ENCODE measurements at regions not wholly inside any gene's neighbourhood (a gene's known extent, or its start where the extent isn't known, plus 50 kb on each side); places are given as distances from the start of the nearest gene placed in this dataset.
"Not testable (repeated sequence)": the region's sequence is repeated elsewhere in the genome, so short reads cannot be mapped to it uniquely, and the experiment has no call there.

DNA sequence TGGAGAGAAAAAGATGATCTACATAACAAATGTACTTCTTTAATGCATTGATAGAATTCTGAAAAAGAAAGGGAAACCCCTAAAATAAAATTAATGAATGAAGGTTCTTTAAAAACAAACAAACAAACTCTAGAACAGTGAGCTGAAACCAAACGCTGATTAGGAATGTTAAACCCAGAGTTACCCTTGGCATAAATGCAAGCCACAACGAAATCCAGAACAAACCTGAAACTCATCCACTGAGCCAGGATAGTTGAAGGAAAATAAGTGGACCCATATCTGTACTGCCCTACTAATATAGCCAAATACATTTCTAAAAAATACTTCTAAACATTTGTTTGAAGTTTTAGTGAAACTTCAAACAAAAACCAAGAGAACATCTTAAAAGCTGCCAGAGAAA lies 505.3 kb downstream of the TTLL7 start:
- no peak overlapping the region for H3K27ac Mint-ChIP-seq
- no peak overlapping the region for H3K4me3 Mint-ChIP-seq
- no peaks in the 10 kb centered on the region for H3K27me3 Mint-ChIP-seq
- H3K4me1 Mint-ChIP-seq (ENCODE audit: low read depth), result peaks cover 24% of the 10 kb centered on the region
- no peaks in the 10 kb centered on the region for H3K36me3 Mint-ChIP-seq (ENCODE audit: low read depth)
- H3K9me3 Mint-ChIP-seq, result peaks cover 10% of the 10 kb centered on the region

DNA sequence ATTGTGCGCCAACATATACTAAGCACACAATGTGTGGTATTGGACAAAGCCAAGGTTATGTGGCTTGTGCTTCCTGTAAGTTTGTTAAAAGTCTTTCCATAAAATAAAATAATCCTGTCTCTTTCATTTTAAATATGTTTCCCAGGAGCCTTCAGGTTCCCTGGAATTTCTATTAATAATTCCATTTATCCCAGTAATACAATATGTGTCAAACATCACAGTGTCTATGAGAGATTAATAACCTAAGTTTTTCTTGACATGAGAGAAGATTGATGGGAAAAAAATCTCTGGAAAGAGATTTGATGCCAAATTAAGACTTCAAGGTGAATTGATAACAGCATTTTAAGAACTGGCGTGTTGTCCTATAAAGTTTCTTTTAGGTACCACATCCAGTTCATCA lies 507.0 kb downstream of the TTLL7 start:
- Mint-ChIP-seq H3K4me3 (no peak overlapping the region), H3K4me1 (ENCODE audit: low read depth) (peaks cover 39% of the 10 kb centered on the region), H3K9me3 (peaks cover 10% of the 10 kb centered on the region)

DNA sequence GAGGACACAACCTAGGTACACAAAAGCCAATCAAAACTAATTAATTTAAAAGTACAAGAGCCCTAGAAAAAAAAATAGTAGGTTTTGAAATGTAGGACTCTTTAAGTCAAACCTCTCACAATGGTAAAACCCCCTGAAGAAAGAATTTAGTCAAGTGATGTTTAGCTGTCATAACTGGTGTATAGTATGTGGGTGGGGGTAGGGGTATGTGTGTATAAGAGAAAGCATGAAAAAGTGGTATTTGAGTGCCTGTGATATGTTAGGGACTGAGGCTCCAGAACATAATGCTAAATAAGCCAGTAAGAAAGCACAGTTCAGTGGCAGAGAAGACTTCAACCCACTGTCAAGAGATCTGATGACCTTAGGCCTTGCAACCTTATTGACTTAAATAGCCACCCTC lies 507.9 kb downstream of the TTLL7 start:
- no peaks in the 10 kb centered on the region for H3K36me3 Mint-ChIP-seq (ENCODE audit: low read depth)
- peaks cover 42% of the 10 kb centered on the region for H3K4me1 Mint-ChIP-seq (ENCODE audit: low read depth)
- H3K4me3 Mint-ChIP-seq, result no peak overlapping the region
- H3K9me3 Mint-ChIP-seq, result peaks cover 10% of the 10 kb centered on the region
- H3K27me3 Mint-ChIP-seq, result no peaks in the 10 kb centered on the region
- peak overlapping the region; percentile 8 for H3K27ac Mint-ChIP-seq

More for the DNA sequence above, 507.0 kb downstream of the TTLL7 start:
- Mint-ChIP-seq H3K27ac (no peak overlapping the region), H3K36me3 (ENCODE audit: low read depth) (no peaks in the 10 kb centered on the region), H3K27me3 (no peaks in the 10 kb centered on the region)

DNA sequence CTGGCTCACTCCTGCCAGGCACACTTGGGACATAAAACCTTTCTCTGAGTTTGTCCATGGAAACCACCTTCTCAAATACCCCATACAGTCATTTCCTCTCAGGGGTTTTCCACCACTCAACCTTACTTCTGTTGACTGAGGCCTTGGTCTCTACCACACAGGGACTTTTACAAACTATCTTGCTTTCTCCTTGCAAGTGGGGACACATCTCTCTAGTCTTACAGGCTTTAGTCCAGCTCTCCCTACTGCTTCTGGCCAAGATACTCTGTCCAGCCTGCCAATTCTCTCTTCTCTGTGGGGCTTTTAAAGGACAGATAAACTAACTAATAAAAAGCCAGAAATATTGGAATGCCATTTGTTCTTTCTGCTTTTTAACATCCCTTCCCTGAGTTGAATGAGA lies 510.8 kb downstream of the TTLL7 start:
- not testable (repeated sequence) for H3K27me3 Mint-ChIP-seq; H3K36me3 Mint-ChIP-seq (ENCODE audit: low read depth)
- peaks cover 45% of the 10 kb centered on the region for H3K4me1 Mint-ChIP-seq (ENCODE audit: low read depth)
- H3K9me3 Mint-ChIP-seq, result peaks cover 12% of the 10 kb centered on the region
- H3K27ac Mint-ChIP-seq, result peak overlapping the region; percentile 81
- peak overlapping the region; percentile 1 for H3K4me3 Mint-ChIP-seq

DNA sequence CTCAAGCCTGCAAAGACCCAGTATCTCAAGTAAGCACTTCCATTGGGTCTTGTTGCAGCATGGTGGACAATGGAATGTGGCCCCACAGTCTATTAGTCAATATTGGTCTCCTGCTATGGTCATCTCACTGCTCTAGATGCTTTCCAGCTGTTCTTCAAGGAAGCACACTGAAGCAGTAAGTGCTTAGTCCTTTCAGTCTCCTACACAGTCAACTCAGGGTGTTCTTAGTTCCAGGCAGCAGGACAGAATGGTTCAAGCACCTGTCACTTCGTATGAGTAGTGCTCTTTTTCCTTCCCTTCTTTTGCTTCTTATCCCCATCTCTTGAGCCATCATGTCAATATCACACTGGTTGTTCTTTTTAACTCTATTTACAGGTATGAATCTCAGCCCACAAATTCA lies 511.5 kb downstream of the TTLL7 start:
- Mint-ChIP-seq H3K4me1 (ENCODE audit: low read depth) (peaks cover 45% of the 10 kb centered on the region), H3K9me3 (peaks cover 13% of the 10 kb centered on the region)
- H3K4me3 Mint-ChIP-seq; H3K36me3 Mint-ChIP-seq (ENCODE audit: low read depth); H3K27ac Mint-ChIP-seq; H3K27me3 Mint-ChIP-seq: not testable (repeated sequence)

DNA sequence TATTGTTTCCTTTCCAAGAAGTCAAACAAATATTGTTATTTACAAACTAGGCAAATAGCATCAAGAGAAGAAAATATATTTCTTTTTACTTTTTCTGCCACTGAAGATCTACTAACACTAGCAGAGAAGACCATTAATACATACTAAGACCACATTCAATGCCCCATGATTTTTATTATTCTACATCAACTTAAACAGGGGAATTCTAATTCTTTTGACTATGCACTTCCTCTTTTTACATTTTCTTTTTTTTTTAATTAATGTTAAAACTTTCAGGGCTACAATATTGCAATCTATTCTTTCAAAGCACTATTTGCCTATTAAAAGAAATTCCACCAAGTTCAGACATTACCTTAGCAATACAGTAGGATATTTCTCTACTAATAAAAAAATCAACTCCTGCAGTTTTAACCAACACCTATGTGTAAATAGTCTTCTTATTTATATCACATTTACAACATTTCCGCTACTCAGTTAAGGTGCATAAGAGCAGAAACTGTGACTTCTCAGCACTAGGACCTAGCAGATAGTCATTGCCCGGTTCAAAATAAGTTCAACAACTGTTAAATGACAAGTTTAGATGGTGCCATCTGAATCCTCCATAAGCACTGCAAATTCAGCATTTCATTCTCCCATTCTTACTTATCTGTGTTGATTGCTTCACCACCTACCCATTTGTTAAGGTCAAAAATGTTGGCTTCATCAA lies 513.5 kb downstream of the TTLL7 start:
- H3K27ac Mint-ChIP-seq, result not testable (repeated sequence)

DNA sequence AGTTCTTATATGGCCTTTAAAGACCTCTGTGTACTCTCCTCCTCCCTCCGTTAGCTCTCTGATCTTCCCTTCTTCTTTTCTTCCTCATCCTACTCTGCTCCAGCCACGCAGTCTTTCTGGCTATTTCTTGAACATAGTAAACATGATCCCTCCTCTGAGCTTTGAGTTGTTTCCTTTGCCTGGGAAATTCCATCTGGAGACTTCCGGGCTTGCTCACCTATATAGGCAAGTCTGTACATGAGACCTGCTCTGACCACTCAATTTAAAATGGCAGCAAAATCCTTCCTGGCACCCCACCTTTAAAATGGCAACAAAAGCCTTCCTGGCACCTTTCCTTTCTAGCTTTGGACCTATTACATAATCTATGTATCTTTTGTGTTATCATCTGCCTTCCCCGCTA lies 517.6 kb downstream of the TTLL7 start:
- not testable (repeated sequence) for H3K36me3 Mint-ChIP-seq (ENCODE audit: low read depth); H3K27me3 Mint-ChIP-seq; H3K4me3 Mint-ChIP-seq; H3K9me3 Mint-ChIP-seq; H3K27ac Mint-ChIP-seq
- H3K4me1 Mint-ChIP-seq (ENCODE audit: low read depth), result peaks cover 24% of the 10 kb centered on the region

More for the DNA sequence above, 513.5 kb downstream of the TTLL7 start:
- H3K27me3 Mint-ChIP-seq; H3K36me3 Mint-ChIP-seq (ENCODE audit: low read depth); H3K4me3 Mint-ChIP-seq: not testable (repeated sequence)
- Mint-ChIP-seq H3K4me1 (ENCODE audit: low read depth) (peaks cover 41% of the 10 kb centered on the region), H3K9me3 (peaks cover 11% of the 10 kb centered on the region)

DNA sequence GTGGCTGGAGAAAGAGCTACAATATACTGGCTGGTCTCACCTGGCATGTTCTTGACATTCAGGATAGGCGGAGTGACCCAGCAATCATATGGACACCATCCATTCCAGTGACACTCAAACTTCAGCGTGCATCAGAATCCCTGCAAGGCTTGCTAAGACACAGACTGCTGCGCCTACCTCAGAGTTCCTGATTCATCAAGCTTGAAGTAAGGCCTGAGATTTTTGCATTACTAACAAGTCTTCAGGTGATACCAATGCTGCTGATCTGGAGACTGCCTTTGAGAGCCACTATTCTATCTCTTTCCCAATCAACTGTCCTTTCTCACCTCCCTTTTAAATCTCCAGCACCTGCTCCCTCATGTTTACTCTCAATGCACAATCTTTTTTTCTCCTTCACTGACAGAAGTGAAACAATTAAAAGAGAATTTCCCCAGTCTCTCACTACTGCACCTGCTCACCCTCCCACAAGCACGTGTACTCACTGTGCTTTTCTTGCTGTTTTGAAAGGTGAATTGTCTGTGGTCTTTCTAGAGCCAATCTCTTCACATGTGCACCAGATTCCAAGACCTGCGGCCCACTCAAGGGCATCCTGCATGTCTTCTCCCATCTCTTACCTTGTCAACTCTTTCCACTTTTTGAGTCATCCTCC lies 519.2 kb downstream of the TTLL7 start:
- H3K9me3 Mint-ChIP-seq; H3K27ac Mint-ChIP-seq; H3K36me3 Mint-ChIP-seq (ENCODE audit: low read depth); H3K27me3 Mint-ChIP-seq; H3K4me3 Mint-ChIP-seq: not testable (repeated sequence)
- H3K4me1 Mint-ChIP-seq (ENCODE audit: low read depth), result peaks cover 23% of the 10 kb centered on the region

DNA sequence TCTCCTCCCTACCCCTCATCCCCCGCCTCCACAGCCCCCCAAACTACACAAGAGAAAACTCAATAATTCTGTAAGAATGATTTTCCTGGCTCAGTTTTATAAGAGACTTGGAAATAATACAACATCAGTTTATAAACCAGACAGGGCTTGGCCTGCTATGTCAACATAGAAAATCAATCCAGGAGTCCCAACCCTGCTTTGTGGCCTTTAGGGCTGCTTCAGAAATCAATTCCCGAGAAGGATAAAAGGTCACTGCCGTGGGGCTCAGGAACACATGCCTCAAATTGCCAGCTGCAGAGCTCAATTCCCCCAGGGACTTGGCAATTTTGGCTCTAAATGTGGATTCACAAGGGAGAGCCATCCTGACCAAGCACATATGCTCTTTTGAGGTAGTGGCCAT lies 520.8 kb downstream of the TTLL7 start:
- H3K4me3 Mint-ChIP-seq; H3K9me3 Mint-ChIP-seq; H3K36me3 Mint-ChIP-seq (ENCODE audit: low read depth); H3K27ac Mint-ChIP-seq; H3K27me3 Mint-ChIP-seq: not testable (repeated sequence)
- peaks cover 24% of the 10 kb centered on the region for H3K4me1 Mint-ChIP-seq (ENCODE audit: low read depth)

DNA sequence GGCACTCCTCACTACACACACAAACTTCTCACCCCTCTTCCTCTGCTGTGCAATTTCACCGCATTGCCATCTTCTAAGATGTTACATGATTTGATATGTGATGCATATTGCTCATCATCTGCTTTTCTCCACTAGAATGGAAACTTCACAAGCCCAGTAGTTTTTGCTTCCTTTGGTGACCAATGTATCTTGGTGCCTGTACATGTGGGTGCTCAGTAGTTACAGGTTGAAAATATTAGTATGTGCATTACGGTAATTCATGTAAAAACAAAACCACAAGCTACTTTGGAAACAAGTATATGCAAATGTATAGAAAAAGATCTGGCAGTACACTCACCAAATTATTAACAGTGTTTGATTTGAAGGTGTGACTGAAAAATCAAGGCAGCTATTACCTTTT lies 522.4 kb downstream of the TTLL7 start:
- H3K27me3 Mint-ChIP-seq; H3K36me3 Mint-ChIP-seq (ENCODE audit: low read depth); H3K4me3 Mint-ChIP-seq; H3K9me3 Mint-ChIP-seq: not testable (repeated sequence)
- Mint-ChIP-seq H3K27ac (peak overlapping the region; percentile 32), H3K4me1 (ENCODE audit: low read depth) (peaks cover 24% of the 10 kb centered on the region)

DNA sequence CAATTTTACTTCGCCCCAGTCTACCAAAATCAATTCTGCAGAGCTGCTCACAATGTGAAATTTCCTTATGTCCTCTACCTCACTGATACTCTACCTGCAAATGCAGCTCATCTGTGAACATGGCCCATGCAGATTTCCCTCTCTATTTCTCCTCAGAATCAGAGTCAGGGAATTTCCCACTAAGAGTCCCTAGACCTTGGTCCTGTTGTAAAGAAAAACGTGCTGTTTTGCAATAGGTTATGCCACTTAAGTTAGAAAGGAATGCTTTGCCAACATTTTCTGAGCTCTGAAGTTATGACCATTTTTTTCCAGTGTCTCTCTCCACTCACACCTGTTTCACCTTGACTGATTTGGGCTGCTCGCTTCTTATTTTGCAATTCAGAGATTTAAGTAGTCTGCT lies 524.0 kb downstream of the TTLL7 start:
- not testable (repeated sequence) for H3K27me3 Mint-ChIP-seq; H3K27ac Mint-ChIP-seq; H3K36me3 Mint-ChIP-seq (ENCODE audit: low read depth); H3K4me3 Mint-ChIP-seq; H3K9me3 Mint-ChIP-seq
- peaks cover 13% of the 10 kb centered on the region for H3K4me1 Mint-ChIP-seq (ENCODE audit: low read depth)

DNA sequence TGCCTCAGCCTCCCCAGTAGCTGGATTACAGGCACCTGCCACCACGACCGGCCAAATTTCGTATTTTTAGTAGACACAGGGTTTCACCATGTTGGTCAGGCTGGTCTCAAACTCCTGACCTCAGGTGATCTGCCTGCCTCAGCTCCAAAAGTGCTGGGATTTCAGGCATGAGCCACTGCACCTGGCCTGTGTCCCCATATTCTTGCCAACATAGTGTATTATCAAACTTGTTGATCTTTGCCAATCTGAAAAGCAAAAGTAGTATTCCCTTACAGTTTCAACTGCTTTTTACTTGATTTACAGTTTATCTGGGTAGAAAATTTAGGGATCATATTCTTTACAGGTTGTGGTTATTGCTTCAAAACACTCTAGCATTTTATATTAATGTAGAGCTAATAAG lies 524.9 kb downstream of the TTLL7 start:
- H3K4me1 Mint-ChIP-seq (ENCODE audit: low read depth), result peaks cover 10% of the 10 kb centered on the region
- not testable (repeated sequence) for H3K27me3 Mint-ChIP-seq; H3K27ac Mint-ChIP-seq; H3K9me3 Mint-ChIP-seq; H3K4me3 Mint-ChIP-seq; H3K36me3 Mint-ChIP-seq (ENCODE audit: low read depth)

DNA sequence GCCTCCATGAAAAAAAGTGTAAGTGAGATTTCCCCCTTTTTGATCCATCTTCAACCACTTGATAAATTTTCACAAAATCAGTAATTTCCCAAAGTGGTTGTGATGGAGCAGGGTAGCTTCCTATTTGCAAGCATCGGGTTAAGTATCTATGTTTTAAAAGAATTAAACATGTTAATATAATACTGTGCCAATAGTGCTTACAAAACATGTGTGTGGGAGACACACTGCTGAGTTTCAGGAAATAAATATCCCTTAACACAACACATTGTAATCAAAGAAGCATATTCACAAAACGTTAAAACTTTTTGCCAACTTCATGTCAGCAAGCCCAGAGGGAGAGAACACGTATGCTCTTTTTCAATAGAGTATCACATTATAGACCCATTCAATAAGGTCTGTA lies 526.9 kb downstream of the TTLL7 start:
- H3K27ac Mint-ChIP-seq; H3K27me3 Mint-ChIP-seq; H3K9me3 Mint-ChIP-seq; H3K4me3 Mint-ChIP-seq; H3K36me3 Mint-ChIP-seq (ENCODE audit: low read depth): not testable (repeated sequence)
- H3K4me1 Mint-ChIP-seq (ENCODE audit: low read depth), result peaks cover 10% of the 10 kb centered on the region

DNA sequence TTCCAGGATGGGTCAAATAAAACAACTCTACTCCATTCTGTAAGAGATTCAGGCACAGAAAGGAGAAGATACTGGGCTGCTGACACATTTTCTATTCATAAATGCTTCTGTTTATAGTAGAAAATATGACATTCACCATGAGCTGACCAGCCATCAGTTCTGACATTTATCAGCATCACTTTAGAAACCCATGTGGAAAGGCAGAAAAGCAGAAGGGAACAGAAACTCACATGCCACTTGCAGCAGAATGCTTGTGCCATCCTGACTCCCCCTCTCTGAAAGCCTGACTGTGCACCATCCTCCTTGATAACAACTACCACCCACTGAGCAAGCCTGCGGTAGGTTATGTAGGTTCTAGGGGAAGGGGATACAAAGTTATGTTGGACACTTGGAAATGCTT lies 527.7 kb downstream of the TTLL7 start:
- not testable (repeated sequence) for H3K9me3 Mint-ChIP-seq; H3K4me1 Mint-ChIP-seq (ENCODE audit: low read depth); H3K4me3 Mint-ChIP-seq; H3K27ac Mint-ChIP-seq; H3K36me3 Mint-ChIP-seq (ENCODE audit: low read depth); H3K27me3 Mint-ChIP-seq

DNA sequence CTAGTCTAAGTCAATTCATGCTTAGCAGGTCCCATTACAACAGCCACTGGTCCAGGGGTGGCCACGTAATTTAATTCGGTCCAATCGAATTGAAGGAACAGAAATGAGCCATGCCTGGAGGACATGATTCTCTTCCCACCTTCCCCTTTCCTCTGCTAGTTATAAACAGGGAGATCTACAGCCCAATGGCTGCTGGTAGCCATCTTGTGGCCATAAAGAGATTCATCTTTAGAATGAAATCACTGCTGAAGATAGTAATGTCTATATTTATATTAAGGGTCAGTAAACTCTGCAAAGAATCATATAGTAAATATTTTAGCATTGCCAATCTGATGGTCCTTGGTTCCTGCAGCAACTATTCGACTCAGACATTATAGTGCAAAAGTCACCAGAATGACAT lies 530.6 kb downstream of the TTLL7 start:
- H3K27ac Mint-ChIP-seq; H3K4me1 Mint-ChIP-seq (ENCODE audit: low read depth); H3K27me3 Mint-ChIP-seq; H3K4me3 Mint-ChIP-seq; H3K9me3 Mint-ChIP-seq; H3K36me3 Mint-ChIP-seq (ENCODE audit: low read depth): not testable (repeated sequence)

DNA sequence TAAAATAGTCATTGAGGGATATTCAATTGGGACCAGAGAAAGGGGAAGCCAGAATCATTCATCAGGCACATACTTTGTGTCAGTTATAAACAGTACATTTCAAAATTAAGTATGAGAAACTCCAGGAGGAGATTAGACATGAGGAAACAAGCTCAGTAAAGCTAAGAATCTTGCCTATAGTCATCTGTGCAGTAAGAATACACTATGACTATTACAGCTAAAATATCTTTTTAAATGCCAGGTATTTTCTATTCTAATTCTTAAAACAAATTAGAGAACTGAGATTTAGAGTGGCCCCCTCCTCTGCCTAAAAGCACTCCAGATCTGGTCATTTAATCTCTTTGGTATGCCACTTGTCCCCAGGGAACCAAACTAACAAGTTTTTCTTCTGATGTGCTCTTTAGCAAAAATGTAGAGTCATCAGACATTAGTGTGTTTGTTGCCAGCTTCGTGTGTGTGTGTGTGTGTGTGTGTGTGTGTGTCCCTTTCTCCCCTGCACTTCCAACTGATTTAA lies 541.1 kb downstream of the TTLL7 start:
- H3K4me3 Mint-ChIP-seq; H3K36me3 Mint-ChIP-seq (ENCODE audit: low read depth); H3K4me1 Mint-ChIP-seq (ENCODE audit: low read depth); H3K27me3 Mint-ChIP-seq; H3K9me3 Mint-ChIP-seq; H3K27ac Mint-ChIP-seq: not testable (repeated sequence)

All from stimulated activated naive CD8-positive, alpha-beta T cell treated with anti-CD3 and anti-CD28 coated beads, Interleukin-15, Interleukin-2, amounts not matched to agents 100 ng/mL and 50 ng/mL, for 24 hours (primary cell).